ENCODE measurements at regions not wholly inside any gene's neighbourhood (a gene's known extent, or its start where the extent isn't known, plus 50 kb on each side); places are given as distances from the start of the nearest gene placed in this dataset.

- no peak overlapping the region for H4K8ac ChIP-seq (ENCODE audit: low read depth in 2 of 2, low read length in 2 of 2)
- H3K9me3 ChIP-seq (ENCODE audit: control insufficient read depth, insufficient read depth, low read length) = no peaks in the 10 kb centered on the region
- no peak overlapping the region for H3K27ac ChIP-seq (ENCODE audit: insufficient read depth, low read length)
- H3K79me1 ChIP-seq (ENCODE audit: low read depth in 1 of 2, low read length in 2 of 2) = no peaks in the 10 kb centered on the region
- H3K4me3 ChIP-seq (ENCODE audit: insufficient read depth, low read depth, low read length) = no peak overlapping the region
- no peak overlapping the region for H2BK20ac ChIP-seq (ENCODE audit: low read depth, low read length)
- H2AK5ac ChIP-seq (ENCODE audit: low read depth, low read length) = no peak overlapping the region
- no peak overlapping the region for H2AK9ac ChIP-seq (replicated peaks; ENCODE audit: low read depth, low read length, poor library complexity)
- ATAC-seq (ENCODE audit: low read depth) = no peak
- DNase-seq = no peak
- H3K14ac ChIP-seq (replicated peaks; ENCODE audit: low read depth, low read length) = no peak overlapping the region
- no peak overlapping the region for H2AFZ ChIP-seq (replicated peaks; ENCODE audit: low read length, poor library complexity)
- H4K91ac ChIP-seq (ENCODE audit: insufficient read depth, low read depth, low read length) = no peak overlapping the region
- no peaks in the 10 kb centered on the region for H4K20me1 ChIP-seq (ENCODE audit: insufficient read depth, low read length)
- H2BK120ac ChIP-seq (ENCODE audit: low read depth, low read length) = no peak overlapping the region
- dilution Hi-C loops (cut with HindIII; ENCODE audit: low sequenced_read_pairs, unreplicated experiment) (no loop called here), intact Hi-C loops (cut with micrococcal nuclease) (no loop called here), in situ Hi-C loops (cut with MboI; ENCODE audit: low sequenced_read_pairs) (no loop called here)
- H3K56ac ChIP-seq (ENCODE audit: extremely low read depth, insufficient read depth, low read length) = no peak overlapping the region
- CTCF ChIA-PET = no interaction called here
- BruUV-seq (replicated peaks) = no TSS peak
- TF ChIP-seq NFE2L2 (IDR thresholded peaks at IDR 0.05; ENCODE audit: low read depth, low read length) (no peak), BHLHE40 (IDR thresholded peaks at IDR 0.05; ENCODE audit: low read depth, low read length) (no peak), CEBPB (IDR thresholded peaks at IDR 0.05; ENCODE audit: low read depth, low read length) (no peak), MXI1 (IDR thresholded peaks at IDR 0.05; ENCODE audit: borderline replicate concordance, low read depth, low read length) (no peak)
- POLR2A ChIA-PET (ENCODE audit: unreplicated experiment) = no interaction called here
- H2BK15ac ChIP-seq (ENCODE audit: low read depth, low read length) = no peak overlapping the region
- H3K36me3 ChIP-seq (ENCODE audit: control insufficient read depth, insufficient read depth, low read length) = no peaks in the 10 kb centered on the region
- no peaks in the 10 kb centered on the region for H3K4me1 ChIP-seq (ENCODE audit: control insufficient read depth, insufficient read depth, low read length)
- no peaks in the 10 kb centered on the region for H3K27me3 ChIP-seq (ENCODE audit: control insufficient read depth, insufficient read depth, low read length)
- H3K18ac ChIP-seq (ENCODE audit: low read depth, low read length) = no peak overlapping the region
- no peak overlapping the region for H2BK5ac ChIP-seq (ENCODE audit: low read depth, low read length, poor library complexity, severe bottlenecking)
- no peak overlapping the region for H3K9ac ChIP-seq (ENCODE audit: low read depth, low read length)
- H3K4ac ChIP-seq (ENCODE audit: low read depth, low read length) = no peak overlapping the region
- no peak overlapping the region for H3K4me2 ChIP-seq (ENCODE audit: low read depth, low read length)
- no peak overlapping the region for H3K23ac ChIP-seq (ENCODE audit: low read depth, low read length)
- H3K9me1 ChIP-seq (ENCODE audit: insufficient read depth, low read length) = no peaks in the 10 kb centered on the region
- no CpG with 5 or more reads among the region's 5 CpGs for WGBS, 2 experiments (ENCODE audit: extremely low coverage in 2 of 2, insufficient read length in 1 of 2)
- H4K5ac ChIP-seq (ENCODE audit: low read depth, low read length) = no peak overlapping the region
Measured at GRCh38 chr10:36592964-36593363, 532.4 kb upstream of the ANKRD30A start.

Measured in IMR-90 (cell line).